HL-60 (cell line): ENCODE measurements at regions not wholly inside any gene's neighbourhood (a gene's known extent, or its start where the extent isn't known, plus 50 kb on each side); places are given as distances from the start of the nearest gene placed in this dataset.

Experiments used
- SPI1 ChIP-seq: IDR thresholded peaks from 2 replicates; pipeline ENCODE4 v1.6.1; 2012; ENCODE audit warnings: low read depth, mild to moderate bottlenecking, borderline replicate concordance
- TF ChIP-seq, protein P1 (sequence below): IDR thresholded peaks from one replicate; pipeline ENCODE4 v1.5.1; 2011; ENCODE audit warnings: low read length, control low read depth, inconsistent platforms; ENCODE audit not compliant: insufficient read depth

DNA sequence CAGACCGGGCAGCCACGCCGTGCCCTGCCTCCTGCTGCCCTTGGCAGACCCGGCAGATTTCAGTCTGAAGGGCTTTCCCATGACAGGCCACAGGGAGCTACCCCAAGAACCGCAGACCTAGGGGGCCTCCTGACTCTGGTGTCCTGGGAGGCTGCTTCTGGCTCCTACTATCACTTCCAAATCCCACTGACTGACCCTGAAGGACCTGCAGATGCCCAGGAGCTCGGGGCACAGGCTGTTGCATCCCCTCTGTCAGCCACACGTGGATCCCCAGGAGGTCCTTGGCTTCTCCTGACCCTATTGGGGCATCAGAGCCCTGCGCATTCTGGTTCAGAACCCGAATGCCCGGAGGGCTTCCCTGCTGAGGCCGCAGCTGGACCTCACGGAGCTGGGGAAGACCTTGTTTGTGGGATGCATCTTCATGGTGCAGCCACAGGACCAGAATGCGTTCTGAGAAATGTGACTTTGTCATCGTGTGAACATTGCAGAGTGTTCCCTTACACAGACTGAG is 81.3 kb upstream of the IRX4 start:
- TF ChIP-seq, protein P1, sequence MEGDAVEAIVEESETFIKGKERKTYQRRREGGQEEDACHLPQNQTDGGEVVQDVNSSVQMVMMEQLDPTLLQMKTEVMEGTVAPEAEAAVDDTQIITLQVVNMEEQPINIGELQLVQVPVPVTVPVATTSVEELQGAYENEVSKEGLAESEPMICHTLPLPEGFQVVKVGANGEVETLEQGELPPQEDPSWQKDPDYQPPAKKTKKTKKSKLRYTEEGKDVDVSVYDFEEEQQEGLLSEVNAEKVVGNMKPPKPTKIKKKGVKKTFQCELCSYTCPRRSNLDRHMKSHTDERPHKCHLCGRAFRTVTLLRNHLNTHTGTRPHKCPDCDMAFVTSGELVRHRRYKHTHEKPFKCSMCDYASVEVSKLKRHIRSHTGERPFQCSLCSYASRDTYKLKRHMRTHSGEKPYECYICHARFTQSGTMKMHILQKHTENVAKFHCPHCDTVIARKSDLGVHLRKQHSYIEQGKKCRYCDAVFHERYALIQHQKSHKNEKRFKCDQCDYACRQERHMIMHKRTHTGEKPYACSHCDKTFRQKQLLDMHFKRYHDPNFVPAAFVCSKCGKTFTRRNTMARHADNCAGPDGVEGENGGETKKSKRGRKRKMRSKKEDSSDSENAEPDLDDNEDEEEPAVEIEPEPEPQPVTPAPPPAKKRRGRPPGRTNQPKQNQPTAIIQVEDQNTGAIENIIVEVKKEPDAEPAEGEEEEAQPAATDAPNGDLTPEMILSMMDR: no peak
- no peak for TF ChIP-seq SPI1
